Stomach (tissue), 8 donors: ENCODE measurements at regions not wholly inside any gene's neighbourhood (a gene's known extent, or its start where the extent isn't known, plus 50 kb on each side); places are given as distances from the start of the nearest gene placed in this dataset.
A peak's percentile ranks its signal among the peaks of the same experiment; 100 is the strongest.

ENCODE experiments used
- DNase-seq, 2 donors: peaks; one replicate each; pipeline versions ENCODE4 v3.0.0 to v3.0.0-alpha.2; 2013 to 2019
- H3K27ac ChIP-seq, 5 donors: fragments of 200-600 bp in 4 of 5; sonication (generic) in 4 of 5; one replicate each; pipeline ENCODE4 v1.5.1; 2013 to 2019; ENCODE audit warnings: mild to moderate bottlenecking in 1 of 5, moderate library complexity in 1 of 5
- H3K27me3 ChIP-seq, 3 donors: fragments of 200-600 bp; sonication (generic); one replicate each; pipeline ENCODE4 v1.5.1; 2017 to 2019; ENCODE audit warnings: mixed run types in 1 of 3
- H3K36me3 ChIP-seq, 4 donors: fragments of 200-600 bp; sonication (generic); 1 replicate in 3 of 4; 2 replicates in 1 of 4; pipeline ENCODE4 v1.5.1; 2016 to 2019
- H3K4me1 ChIP-seq, 4 donors: fragments of 200-600 bp; sonication (generic); one replicate each; pipeline ENCODE4 v1.5.1; 2016 to 2019
- H3K4me3 ChIP-seq, 4 donors: fragments of 200-600 bp; sonication (generic) in 3 of 4; one replicate each; pipeline ENCODE4 v1.5.1; 2016 to 2019; ENCODE audit warnings: mild to moderate bottlenecking in 1 of 4
- H3K9me3 ChIP-seq, 4 donors: fragments of 200-600 bp; sonication (generic); one replicate each; pipeline ENCODE4 v1.5.1; 2016 to 2019
- CTCF ChIP-seq, 7 experiments: fragments of 450-650 bp in 4 of 7; fragments of 200-600 bp in 3 of 7; sonication (generic) in 3 of 7; IDR thresholded peaks; one replicate each; pipeline ENCODE4 v1.5.1; 2016 to 2019; ENCODE audit warnings: antibody characterized with exemption in 7 of 7, control low read depth in 2 of 7, mild to moderate bottlenecking in 1 of 7
- EP300 ChIP-seq: sonication (generic); formaldehyde crosslinking; IDR thresholded peaks from one replicate; pipeline ENCODE4 v1.6.1; 2017; ENCODE audit warnings: antibody characterized with exemption
- POLR2A ChIP-seq, 4 donors: fragments of 450-650 bp; IDR thresholded peaks; one replicate each; pipeline ENCODE4 v1.6.1; 2016; ENCODE audit warnings: antibody characterized with exemption in 4 of 4, control low read depth in 2 of 4, mild to moderate bottlenecking in 1 of 4, moderate library complexity in 1 of 4
- POLR2AphosphoS5 ChIP-seq, 3 donors: sonication (generic); formaldehyde crosslinking; IDR thresholded peaks; one replicate each; pipeline ENCODE4 v1.6.1; 2016; ENCODE audit warnings: antibody characterized with exemption in 3 of 3
- WGBS, 5 donors: extraction: QIAGEN DNeasy Blood & Tissue Kit in 3 of 5; methylation state at CpG; one replicate each; pipeline versions ENCODE4 v1.1.5 to v1.1.7; 2013 to 2018; 5-methylcytosine and 5-hydroxymethylcytosine counted together
- intact Hi-C: fragments of 100-400 bp; cut with DNase I; formaldehyde crosslinking; loops from one replicate; pipeline ENCODE4 v1.15.1; 2023; ENCODE audit warnings: low total_unique reads
- donor health status: healthy with polysubstance abuse.
- donor health status: Bipolar disorder and iron deficiency.
- donor health status: healthy.

- H3K27me3 ChIP-seq: no peaks in the 10 kb centered on the region
- WGBS, 5 donors: 76 to 100% (median 88%) methylated on average over 2 of the region's 2 CpGs
- no peak for DNase-seq
- H3K4me1 ChIP-seq: no peaks in the 10 kb centered on the region
- H3K27ac ChIP-seq: no peak overlapping the region
- TF ChIP-seq CTCF (IDR thresholded peaks at IDR 0.05) (no peak), POLR2AphosphoS5 (IDR thresholded peaks at IDR 0.05) (no peak), EP300 (no peak), POLR2A (IDR thresholded peaks at IDR 0.05) (no peak)
- intact Hi-C loops: no loop called here
- no peaks in the 10 kb centered on the region for H3K36me3 ChIP-seq
- H3K9me3 ChIP-seq: no peaks in the 10 kb centered on the region
- no peak overlapping the region for H3K4me3 ChIP-seq
These were observed 168.9 kb downstream of the HS3ST1 start for GRCh38 chr4:11259837-11260236.

GRCh38 chr4:11252149-11252548 is 176.5 kb downstream of the HS3ST1 start:
- no peaks in the 10 kb centered on the region for H3K4me1 ChIP-seq
- TF ChIP-seq POLR2AphosphoS5 (IDR thresholded peaks at IDR 0.05): no peak
- no peak for TF ChIP-seq CTCF (IDR thresholded peaks at IDR 0.05)
- no peak for TF ChIP-seq EP300
- TF ChIP-seq POLR2A (IDR thresholded peaks at IDR 0.05): no peak
- H3K27me3 ChIP-seq: no peaks in the 10 kb centered on the region
- intact Hi-C loops: no loop called here
- DNase-seq: no peak
- H3K4me3 ChIP-seq: no peak overlapping the region
- no peak overlapping the region for H3K27ac ChIP-seq
- WGBS, 5 donors: 22 to 44% (median 34%) methylated on average over 3 of the region's 3 CpGs
- H3K9me3 ChIP-seq: no peaks in the 10 kb centered on the region
- no peaks in the 10 kb centered on the region for H3K36me3 ChIP-seq

- Histone ChIP-seq H3K27me3 (no peaks in the 10 kb centered on the region), H3K4me1 (no peaks in the 10 kb centered on the region), H3K27ac (no peak overlapping the region), H3K9me3 (no peaks in the 10 kb centered on the region), H3K4me3 (no peak overlapping the region), H3K36me3 (no peaks in the 10 kb centered on the region)
- no peak for DNase-seq
- TF ChIP-seq POLR2A (IDR thresholded peaks at IDR 0.05) (no peak), CTCF (IDR thresholded peaks at IDR 0.05) (no peak), EP300 (no peak), POLR2AphosphoS5 (IDR thresholded peaks at IDR 0.05) (no peak)
- intact Hi-C loops: no loop called here
These were observed 178.2 kb downstream of the HS3ST1 start for GRCh38 chr4:11250510-11250909.

- Histone ChIP-seq H3K4me3 (no peak overlapping the region), H3K9me3 (no peaks in the 10 kb centered on the region), H3K4me1 (peaks cover 0 to 18% (median 6%) of the 10 kb centered on the region in 4 donors), H3K27me3 (no peaks in the 10 kb centered on the region), H3K27ac (no peak overlapping the region), H3K36me3 (no peaks in the 10 kb centered on the region)
- 6 to 17% (median 12%) methylated on average over 4 of the region's 4 CpGs for WGBS, 5 donors
- TF ChIP-seq POLR2A (IDR thresholded peaks at IDR 0.05): no peak
- TF ChIP-seq POLR2AphosphoS5 (IDR thresholded peaks at IDR 0.05): no peak
- no peak for TF ChIP-seq CTCF (IDR thresholded peaks at IDR 0.05)
- no peak for TF ChIP-seq EP300
- peak in 1 of 2 donors; percentile 37 for DNase-seq
- intact Hi-C loops: no loop called here
These were observed 196.7 kb downstream of the HS3ST1 start for GRCh38 chr4:11232015-11232414.
